ENCODE measurements at regions not wholly inside any gene's neighbourhood (a gene's known extent, or its start where the extent isn't known, plus 50 kb on each side); places are given as distances from the start of the nearest gene placed in this dataset.

- Histone ChIP-seq H4K20me1 (ENCODE audit: insufficient read depth) (no peaks in the 10 kb centered on the region), H3K36me3 (ENCODE audit: insufficient read depth, low read length) (no peaks in the 10 kb centered on the region), H3F3A (ENCODE audit: insufficient read depth, low read length, poor library complexity, severe bottlenecking) (no peaks in the 10 kb centered on the region), H3K9me3 (ENCODE audit: low read length) (no peaks in the 10 kb centered on the region), H3K9me2 (ENCODE audit: insufficient read depth, low read length) (no peaks in the 10 kb centered on the region), H3K27ac (ENCODE audit: low read length) (no peak overlapping the region), H2AFZ (ENCODE audit: low read depth, low read length) (no peak overlapping the region), H3K4me2 (ENCODE audit: low read length) (no peak overlapping the region), H3K79me2 (replicated peaks; ENCODE audit: insufficient read depth, low read length) (no peaks in the 10 kb centered on the region), H3K9ac (ENCODE audit: low read length) (no peak overlapping the region), H3K4me3 (ENCODE audit: low read length) (no peak overlapping the region), H3K27me3 (ENCODE audit: insufficient read depth, low read depth, low read length) (no peaks in the 10 kb centered on the region)
- TF ChIP-seq REST (IDR thresholded peaks at IDR 0.05; ENCODE audit: borderline replicate concordance) (no peak), CTCF (IDR thresholded peaks at IDR 0.05; ENCODE audit: poor library complexity, severe bottlenecking) (no peak), EZH2 (IDR thresholded peaks at IDR 0.05; ENCODE audit: borderline replicate concordance, insufficient read depth, low read length, poor library complexity, severe bottlenecking) (no peak), RAD21 (conservative IDR thresholded peaks at IDR 0.05) (no peak), SMC3 (conservative IDR thresholded peaks at IDR 0.05; ENCODE audit: poor library complexity) (no peak), TAF1 (IDR thresholded peaks at IDR 0.05; ENCODE audit: low read depth) (no peak), MXI1 (conservative IDR thresholded peaks at IDR 0.05; ENCODE audit: poor library complexity, severe bottlenecking) (no peak), POLR2AphosphoS5 (IDR thresholded peaks at IDR 0.05) (no peak), EP300 (conservative IDR thresholded peaks at IDR 0.05; ENCODE audit: poor library complexity, severe bottlenecking) (no peak)
Observed at GRCh38 chr3:30107531-30107930, 498.9 kb upstream of the TGFBR2 start.

- TF ChIP-seq REST (IDR thresholded peaks at IDR 0.05; ENCODE audit: borderline replicate concordance) (no peak), EP300 (conservative IDR thresholded peaks at IDR 0.05; ENCODE audit: poor library complexity, severe bottlenecking) (no peak), MXI1 (conservative IDR thresholded peaks at IDR 0.05; ENCODE audit: poor library complexity, severe bottlenecking) (no peak), SMC3 (conservative IDR thresholded peaks at IDR 0.05; ENCODE audit: poor library complexity) (no peak), POLR2AphosphoS5 (IDR thresholded peaks at IDR 0.05) (no peak), CTCF (IDR thresholded peaks at IDR 0.05; ENCODE audit: poor library complexity, severe bottlenecking) (no peak), TAF1 (IDR thresholded peaks at IDR 0.05; ENCODE audit: low read depth) (no peak), RAD21 (conservative IDR thresholded peaks at IDR 0.05) (no peak), EZH2 (IDR thresholded peaks at IDR 0.05; ENCODE audit: borderline replicate concordance, insufficient read depth, low read length, poor library complexity, severe bottlenecking) (no peak)
- H3K4me2 ChIP-seq (ENCODE audit: low read length) = no peak overlapping the region
- H3K27me3 ChIP-seq (ENCODE audit: insufficient read depth, low read depth, low read length) = no peaks in the 10 kb centered on the region
- no peak overlapping the region for H2AFZ ChIP-seq (ENCODE audit: low read depth, low read length)
- no peak overlapping the region for H3K27ac ChIP-seq (ENCODE audit: low read length)
- no peaks in the 10 kb centered on the region for H3K9me3 ChIP-seq (ENCODE audit: low read length)
- no peaks in the 10 kb centered on the region for H3F3A ChIP-seq (ENCODE audit: insufficient read depth, low read length, poor library complexity, severe bottlenecking)
- no peaks in the 10 kb centered on the region for H3K36me3 ChIP-seq (ENCODE audit: insufficient read depth, low read length)
- no peak overlapping the region for H3K4me3 ChIP-seq (ENCODE audit: low read length)
- H3K9ac ChIP-seq (ENCODE audit: low read length) = no peak overlapping the region
- no peaks in the 10 kb centered on the region for H4K20me1 ChIP-seq (ENCODE audit: insufficient read depth)
- H3K9me2 ChIP-seq (ENCODE audit: insufficient read depth, low read length) = no peaks in the 10 kb centered on the region
- no peaks in the 10 kb centered on the region for H3K79me2 ChIP-seq (replicated peaks; ENCODE audit: insufficient read depth, low read length)
Observed at GRCh38 chr3:30112411-30112810, 494.0 kb upstream of the TGFBR2 start.

Data from neural cell (in vitro differentiated cells).